DMS153 treated with DMSO at 0.1 percent for 48 hours (cell line): ENCODE measurements at regions not wholly inside any gene's neighbourhood (a gene's known extent, or its start where the extent isn't known, plus 50 kb on each side); places are given as distances from the start of the nearest gene placed in this dataset.
"Not testable (repeated sequence)": the region's sequence is repeated elsewhere in the genome, so short reads cannot be mapped to it uniquely, and the experiment has no call there.

ENCODE experiments used
- DNase-seq: peaks from one replicate; lab custom pipeline; 2025; ENCODE audit not compliant: unreplicated experiment; lab: John Stamatoyannopoulos, UW

DNA sequence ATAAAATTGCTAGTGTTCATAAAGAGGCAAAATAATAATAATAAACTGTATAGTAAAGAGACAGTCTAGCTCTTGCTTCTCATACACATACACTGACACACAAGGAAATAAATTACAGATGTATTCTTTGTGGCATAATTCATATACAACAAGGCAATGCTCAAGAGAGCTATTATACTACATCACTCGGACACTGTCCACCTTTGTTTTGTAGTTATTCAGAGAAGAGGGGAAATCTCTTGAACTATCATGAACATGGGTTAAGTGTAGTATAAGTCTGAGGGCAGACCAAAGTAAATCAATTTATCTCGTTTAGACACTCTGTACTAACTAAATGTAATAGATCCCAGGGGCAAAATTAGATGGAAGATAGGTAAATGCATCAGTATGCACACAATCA lies 72.7 kb upstream of the PHIP start:
- no peak for DNase-seq

DNA sequence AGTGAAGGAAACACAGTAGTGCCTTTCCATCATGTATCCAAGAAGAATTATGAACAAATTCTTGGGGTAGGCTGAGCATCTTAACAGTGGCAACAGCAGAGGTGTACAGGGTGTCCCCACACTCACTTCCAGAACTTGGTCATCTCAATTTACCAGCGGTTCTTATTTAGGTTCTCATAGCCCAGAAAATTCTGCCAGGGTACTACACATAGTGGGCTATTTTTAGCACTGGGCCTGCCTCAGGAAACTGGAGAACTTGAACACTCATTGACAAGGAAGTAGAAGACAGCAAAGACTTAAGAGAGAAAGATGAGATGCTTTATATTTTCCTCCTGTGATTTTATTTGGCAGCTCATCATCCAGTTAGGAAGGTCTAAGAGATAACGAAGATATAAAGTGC lies 71.8 kb upstream of the PHIP start:
- DNase-seq, result no peak

- DNase-seq, result no peak
These were observed 68.4 kb upstream of the PHIP start for GRCh38 chr6:79146421-79146820.

DNA sequence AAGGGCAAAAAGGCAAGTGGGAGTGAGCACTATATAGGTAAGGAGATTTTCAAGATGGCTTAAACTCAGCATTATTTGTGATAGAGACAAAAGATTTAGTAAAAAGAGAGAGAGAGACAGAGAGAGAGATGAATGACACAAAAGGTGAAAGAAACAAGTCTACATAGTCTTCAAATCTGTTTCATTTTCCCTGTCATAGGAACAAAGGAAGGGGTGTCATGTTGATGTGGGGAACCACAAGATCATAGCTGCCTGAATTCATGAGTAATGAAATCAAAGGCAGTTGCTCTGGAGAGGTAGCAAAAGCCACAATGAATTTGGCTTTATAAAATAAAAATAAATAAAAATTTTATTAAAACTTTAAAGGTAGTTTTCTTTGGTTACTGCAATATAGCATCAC lies 67.2 kb upstream of the PHIP start:
- no peak for DNase-seq

GRCh38 chr6:79143320-79143898 lies 65.4 kb upstream of the PHIP start:
- no peak for DNase-seq

DNA sequence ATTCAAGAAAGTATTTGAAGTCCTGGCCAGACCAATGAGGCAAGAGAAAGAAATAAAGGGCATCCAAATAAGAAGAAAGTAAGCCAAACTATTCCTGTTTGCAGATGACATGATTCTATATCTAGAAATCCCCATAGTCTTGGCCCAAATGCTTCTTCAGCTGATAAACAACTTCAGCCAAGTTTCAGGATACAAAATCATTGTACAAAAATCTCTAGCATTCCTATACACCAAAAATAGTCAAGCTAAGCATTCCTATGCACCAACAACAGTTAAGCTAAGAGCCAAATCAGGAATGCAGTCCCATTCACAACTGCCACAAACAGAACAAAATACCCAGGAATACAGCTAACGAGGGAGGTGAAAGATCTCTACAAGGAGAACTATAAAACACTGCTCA lies 60.1 kb upstream of the PHIP start:
- no peak for DNase-seq

DNA sequence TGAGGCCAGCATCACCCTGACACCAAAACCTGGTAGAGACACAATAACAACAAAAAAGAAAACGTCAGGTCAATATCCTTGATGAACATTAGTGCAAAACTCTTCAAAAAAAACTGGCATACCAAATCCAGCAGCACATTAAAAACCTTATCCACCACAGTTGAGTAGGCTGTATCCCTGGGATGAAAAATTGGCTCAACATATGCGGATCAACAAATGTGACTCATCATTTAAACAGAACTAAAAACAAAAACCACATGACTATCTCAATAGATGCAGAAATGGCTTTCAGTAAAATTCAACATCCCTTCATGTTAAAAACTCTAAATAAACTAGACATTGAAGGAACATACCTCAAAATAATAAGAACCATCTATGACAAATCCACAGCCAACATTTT lies 59.6 kb upstream of the PHIP start:
- DNase-seq, result no peak

- DNase-seq, result no peak
These were observed 58.0 kb upstream of the PHIP start for GRCh38 chr6:79135973-79136470.

DNA sequence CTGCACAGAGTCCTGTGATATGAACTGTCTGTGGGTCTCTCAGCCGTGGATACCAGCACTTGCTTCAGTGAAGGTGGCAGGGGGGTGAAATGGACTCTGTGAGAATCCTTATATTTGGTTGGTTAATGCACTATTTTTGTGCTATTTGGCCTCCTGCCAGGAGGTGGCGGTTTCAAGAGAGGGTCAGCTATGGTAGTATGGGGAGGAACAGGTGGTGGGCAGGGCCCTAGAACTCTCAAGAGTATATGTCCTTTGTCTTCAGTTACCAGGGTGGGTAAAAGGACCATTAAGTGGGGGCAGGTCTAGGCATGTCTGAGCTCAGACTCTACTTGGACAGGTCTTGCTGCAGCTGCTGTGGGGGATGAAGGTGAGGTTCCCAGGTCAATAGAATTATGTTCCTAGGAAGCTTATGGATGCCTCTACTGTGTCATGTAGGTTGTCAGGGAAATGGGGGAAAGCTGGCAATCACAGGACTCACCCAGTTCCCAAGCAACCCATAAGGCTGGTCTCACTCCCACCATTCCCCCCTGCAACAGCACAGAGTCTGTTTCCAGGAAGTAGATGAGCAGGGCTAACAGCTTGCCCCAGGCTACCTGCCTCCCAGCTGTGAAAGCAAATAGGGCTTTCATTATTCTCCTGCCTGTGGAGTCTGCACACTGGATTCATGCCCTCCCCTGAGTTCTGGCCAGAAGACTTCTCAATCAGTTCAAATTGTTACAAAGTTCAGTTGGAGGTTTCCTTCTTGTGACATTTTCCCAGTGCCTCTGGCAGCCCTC lies 56.8 kb upstream of the PHIP start:
- DNase-seq, result peak; percentile 99

GRCh38 chr6:79133173-79133572 lies 55.1 kb upstream of the PHIP start:
- DNase-seq, result no peak

DNA sequence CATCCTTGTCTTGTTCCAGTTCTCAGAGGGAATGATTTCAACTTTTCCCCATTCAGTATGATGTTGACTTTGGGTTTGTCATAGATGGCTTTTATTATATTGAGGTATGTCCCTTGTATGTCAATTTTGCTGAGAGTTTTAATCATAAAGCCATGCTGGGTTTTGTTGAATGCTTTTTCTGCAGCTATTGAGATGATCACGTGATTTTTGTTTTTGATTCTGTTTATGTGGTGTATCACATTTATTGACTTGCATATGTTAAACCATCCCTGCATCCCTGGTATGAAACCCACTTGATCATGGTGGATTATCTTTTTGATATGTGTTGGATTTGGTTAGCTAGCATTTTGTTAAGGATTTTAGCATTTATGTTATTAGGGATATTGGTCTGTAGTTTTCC lies 53.2 kb upstream of the PHIP start:
- DNase-seq, result not testable (repeated sequence)
